ENCODE measurements at regions not wholly inside any gene's neighbourhood (a gene's known extent, or its start where the extent isn't known, plus 50 kb on each side); places are given as distances from the start of the nearest gene placed in this dataset.

DNA sequence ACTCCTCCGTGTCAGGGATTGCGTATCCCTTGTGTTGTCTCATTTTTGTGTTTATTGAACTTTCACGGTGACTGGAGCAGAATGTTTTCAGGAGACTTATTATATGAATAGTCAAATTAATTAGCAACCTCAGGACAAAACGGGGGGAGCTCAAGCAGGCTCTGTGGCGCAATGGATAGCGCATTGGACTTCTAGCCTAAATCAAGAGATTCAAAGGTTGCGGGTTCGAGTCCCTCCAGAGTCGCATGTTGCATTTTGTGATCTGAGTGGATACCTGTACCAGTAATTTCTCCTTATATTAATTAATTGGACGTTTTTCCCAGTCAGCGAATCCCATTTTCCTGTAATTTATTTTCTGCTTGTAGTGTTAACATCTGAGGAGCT, 89.1 kb upstream of the ZNF184 start:
- Histone ChIP-seq H3K9me3 (replicated peaks) (no peaks in the 10 kb centered on the region), H3K4me3 (no peak overlapping the region), H3K27me3 (ENCODE audit: low read depth) (peaks cover 100% of the 10 kb centered on the region), H3K4me1 (no peaks in the 10 kb centered on the region), H3K36me3 (no peaks in the 10 kb centered on the region), H3K27ac (replicated peaks) (no peak overlapping the region)
- no peak for TF ChIP-seq CTCF (IDR thresholded peaks at IDR 0.05; ENCODE audit: borderline replicate concordance)
- DNase-seq = no peak
- intact Hi-C loops (cut with micrococcal nuclease) = no loop called here

DNA sequence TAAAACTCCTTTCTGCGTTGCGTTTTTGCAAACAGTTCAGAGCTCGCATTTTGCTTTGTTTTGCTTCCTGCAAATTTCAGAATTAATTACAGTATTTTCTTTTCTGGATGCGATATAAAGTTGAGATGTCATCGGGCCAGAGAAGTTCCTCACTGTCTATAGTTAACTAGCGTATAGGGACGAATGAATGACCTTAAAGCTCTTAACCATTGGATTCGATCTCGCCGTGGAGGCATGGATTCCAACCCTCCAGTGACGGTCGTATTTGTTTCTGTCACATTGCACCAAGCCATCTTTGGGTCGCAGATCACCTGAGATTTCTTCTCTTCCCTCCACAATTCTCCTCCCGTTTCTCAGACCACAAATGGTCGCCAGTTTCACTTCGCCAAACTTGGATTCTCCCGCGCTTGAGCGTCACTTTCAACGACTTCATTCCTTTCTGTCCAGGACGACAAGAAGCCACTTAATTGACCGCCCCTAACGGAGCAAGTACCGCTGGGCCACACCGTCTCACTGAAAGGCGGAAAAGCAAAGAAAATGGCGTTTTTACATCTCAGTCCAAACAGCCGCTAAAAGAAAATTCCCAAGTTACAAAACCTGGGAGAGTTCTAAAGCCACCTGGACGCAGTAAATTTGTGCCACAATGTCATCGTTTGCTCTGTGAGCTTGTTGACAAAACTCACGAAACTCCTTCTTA, 85.3 kb upstream of the ZNF184 start:
- Histone ChIP-seq H3K4me1 (no peaks in the 10 kb centered on the region), H3K4me3 (no peak overlapping the region), H3K27ac (replicated peaks) (no peak overlapping the region), H3K36me3 (no peaks in the 10 kb centered on the region), H3K27me3 (ENCODE audit: low read depth) (peaks cover 100% of the 10 kb centered on the region), H3K9me3 (replicated peaks) (no peaks in the 10 kb centered on the region)
- no peak for TF ChIP-seq CTCF (IDR thresholded peaks at IDR 0.05; ENCODE audit: borderline replicate concordance)
- no peak for DNase-seq
- intact Hi-C loops (cut with micrococcal nuclease) = no loop called here

DNA sequence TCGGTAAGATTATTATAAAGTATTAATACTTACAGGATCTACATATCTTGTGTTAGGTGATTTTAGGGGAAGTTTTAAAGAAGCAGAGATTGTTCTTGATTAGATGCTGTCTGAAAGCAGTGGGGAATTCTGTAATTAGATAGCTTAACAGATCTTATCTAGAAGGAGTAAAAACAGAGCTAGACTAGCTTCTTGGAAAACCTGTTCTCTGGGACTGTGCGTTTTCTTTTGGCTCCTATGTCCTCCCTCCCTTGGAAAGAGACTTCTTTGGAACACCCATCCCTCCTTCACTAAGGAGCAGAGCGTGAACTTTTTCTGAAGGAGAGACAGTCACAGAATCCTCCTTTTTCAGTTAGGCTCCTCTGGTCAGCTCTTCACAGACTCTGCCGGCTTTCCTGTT, 83.5 kb upstream of the ZNF184 start:
- no peak overlapping the region for H3K27ac ChIP-seq (replicated peaks)
- H3K4me3 ChIP-seq = no peak overlapping the region
- no peak for DNase-seq
- no peak for TF ChIP-seq CTCF (IDR thresholded peaks at IDR 0.05; ENCODE audit: borderline replicate concordance)
- H3K4me1 ChIP-seq = no peaks in the 10 kb centered on the region
- no peaks in the 10 kb centered on the region for H3K9me3 ChIP-seq (replicated peaks)
- peaks cover 100% of the 10 kb centered on the region for H3K27me3 ChIP-seq (ENCODE audit: low read depth)
- H3K36me3 ChIP-seq = no peaks in the 10 kb centered on the region
- intact Hi-C loops (cut with micrococcal nuclease) = no loop called here

DNA sequence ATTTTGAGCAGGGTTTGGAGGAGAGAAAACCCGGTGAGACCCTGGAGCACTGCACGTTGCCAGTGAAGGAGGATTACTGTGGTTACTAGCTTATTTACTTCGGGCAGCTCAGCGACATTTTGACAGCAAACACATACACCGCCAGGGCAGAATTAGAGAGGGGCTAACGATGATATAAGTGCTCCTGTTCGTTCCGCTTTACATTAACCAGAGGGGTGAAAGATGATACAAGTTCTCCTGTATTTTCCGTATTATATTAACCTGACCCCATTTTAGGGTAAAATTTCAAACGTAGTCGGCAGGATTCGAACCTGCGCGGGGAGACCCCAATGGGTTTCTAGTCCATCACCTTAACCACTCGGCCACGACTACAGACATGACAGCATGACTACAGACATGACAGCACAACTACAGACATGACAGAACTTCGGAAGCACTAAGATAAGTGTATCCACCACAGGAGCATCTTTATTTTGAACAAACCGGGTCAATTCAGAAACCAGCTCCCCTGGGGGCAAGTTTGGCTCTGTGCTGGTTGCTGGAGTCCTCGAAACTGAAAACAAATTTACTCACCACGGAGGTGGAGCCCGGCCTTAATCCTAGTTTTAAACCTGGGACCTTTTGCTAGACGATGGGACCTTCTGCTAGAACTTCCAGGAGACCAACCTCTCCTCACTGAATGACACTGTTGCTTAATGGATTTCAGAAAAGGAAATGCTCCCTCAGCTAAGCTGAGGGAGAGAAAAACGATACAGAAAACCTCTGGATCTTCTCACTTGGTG, 80.4 kb upstream of the ZNF184 start:
- no peak for TF ChIP-seq CTCF (IDR thresholded peaks at IDR 0.05; ENCODE audit: borderline replicate concordance)
- no peak for DNase-seq

DNA sequence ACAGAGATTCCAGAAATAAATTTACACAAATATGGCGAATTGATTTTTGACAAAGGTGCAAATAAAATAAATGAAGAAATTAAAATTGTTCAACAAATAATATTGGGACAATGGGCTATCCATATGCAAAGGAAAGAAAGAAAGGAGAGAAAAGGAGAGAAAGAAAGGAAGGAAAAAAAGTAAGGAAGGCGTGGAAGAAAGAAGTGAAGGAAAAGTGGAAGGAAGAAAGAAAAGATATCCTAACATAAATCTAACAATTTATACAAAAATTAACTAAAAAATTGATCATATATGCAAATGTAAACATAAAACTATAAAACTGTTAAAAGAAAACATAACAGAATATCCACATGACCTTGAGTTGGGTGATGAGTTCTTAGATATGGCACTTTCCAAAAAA, 78.7 kb upstream of the ZNF184 start:
- H3K4me1 ChIP-seq = no peaks in the 10 kb centered on the region
- no peak for TF ChIP-seq CTCF (IDR thresholded peaks at IDR 0.05; ENCODE audit: borderline replicate concordance)
- H3K27ac ChIP-seq (replicated peaks) = no peak overlapping the region
- no peaks in the 10 kb centered on the region for H3K9me3 ChIP-seq (replicated peaks)
- no peaks in the 10 kb centered on the region for H3K36me3 ChIP-seq
- H3K4me3 ChIP-seq = no peak overlapping the region
- intact Hi-C loops (cut with micrococcal nuclease) = no loop called here
- DNase-seq = no peak
- peaks cover 100% of the 10 kb centered on the region for H3K27me3 ChIP-seq (ENCODE audit: low read depth)

More for the DNA sequence above, 80.4 kb upstream of the ZNF184 start:
- no peaks in the 10 kb centered on the region for H3K4me1 ChIP-seq
- H3K27ac ChIP-seq (replicated peaks) = no peak overlapping the region
- peaks cover 100% of the 10 kb centered on the region for H3K27me3 ChIP-seq (ENCODE audit: low read depth)
- no peaks in the 10 kb centered on the region for H3K36me3 ChIP-seq
- intact Hi-C loops (cut with micrococcal nuclease) = no loop called here
- H3K9me3 ChIP-seq (replicated peaks) = no peaks in the 10 kb centered on the region
- no peak overlapping the region for H3K4me3 ChIP-seq
